ENCODE measurements at regions not wholly inside any gene's neighbourhood (a gene's known extent, or its start where the extent isn't known, plus 50 kb on each side); places are given as distances from the start of the nearest gene placed in this dataset.

GRCh38 chr2:128446049-128446873 is 127.6 kb upstream of the HS6ST1 start:
- Histone ChIP-seq H2AFZ (ENCODE audit: low read length) (no peak overlapping the region), H3K36me3 (ENCODE audit: low read depth, low read length) (no peaks in the 10 kb centered on the region), H4K20me1 (ENCODE audit: low read length) (no peaks in the 10 kb centered on the region), H3K79me2 (ENCODE audit: low read length) (no peaks in the 10 kb centered on the region), H3K4me2 (ENCODE audit: low read length) (no peak overlapping the region), H3K4me1 (ENCODE audit: insufficient read depth, low read length) (no peaks in the 10 kb centered on the region), H3K9me3 (ENCODE audit: low read length) (no peaks in the 10 kb centered on the region), H3K27me3 (ENCODE audit: low read length) (peaks cover 6% of the 10 kb centered on the region; the same call in 1 of the 2 replicates), H3F3A (ENCODE audit: low read length, unreplicated experiment) (no peaks in the 10 kb centered on the region), H3K9ac (ENCODE audit: low read length) (no peak overlapping the region), H3K4me3 (ENCODE audit: low read length) (no peak overlapping the region), H3K27ac (ENCODE audit: low read length) (no peak overlapping the region), H3K9me2 (replicated peaks; ENCODE audit: low read length) (no peaks in the 10 kb centered on the region)
- CTCF ChIA-PET, result interaction anchor here (0.6 kb wide), 1 partner anchor 166 kb away, joined by 8 read pairs; no protein-coding TSS in a partner anchor
- no TSS peak for BruUV-seq (replicated peaks)
- intact Hi-C loops (cut with micrococcal nuclease), result no loop called here
- no peak for DNase-seq
- TF ChIP-seq EZH2 (IDR thresholded peaks at IDR 0.05; ENCODE audit: low read length, unreplicated experiment), result no peak
- TF ChIP-seq CTCF (conservative IDR thresholded peaks at IDR 0.05; ENCODE audit: low read depth, low read length), result no peak
- no peak for TF ChIP-seq EZH2phosphoT487 (IDR thresholded peaks at IDR 0.05; ENCODE audit: borderline replicate concordance, low read length)
- no peak for ATAC-seq
- POLR2A ChIA-PET (ENCODE audit: unreplicated experiment), result interaction anchor here (0.6 kb wide), 2 partner anchors 32 to 67 kb away, joined by 3 read pairs; no protein-coding TSS in a partner anchor

GRCh38 chr2:128446874-128447537 is 128.3 kb upstream of the HS6ST1 start:
- H3K27ac ChIP-seq (ENCODE audit: low read length), result no peak overlapping the region
- no peaks in the 10 kb centered on the region for H4K20me1 ChIP-seq (ENCODE audit: low read length)
- no peaks in the 10 kb centered on the region for H3F3A ChIP-seq (ENCODE audit: low read length, unreplicated experiment)
- H3K4me1 ChIP-seq (ENCODE audit: insufficient read depth, low read length), result no peaks in the 10 kb centered on the region
- no peaks in the 10 kb centered on the region for H3K79me2 ChIP-seq (ENCODE audit: low read length)
- BruUV-seq (replicated peaks), result no TSS peak
- H3K9me2 ChIP-seq (replicated peaks; ENCODE audit: low read length), result no peaks in the 10 kb centered on the region
- H3K4me3 ChIP-seq (ENCODE audit: low read length), result no peak overlapping the region
- no peak for DNase-seq
- H2AFZ ChIP-seq (ENCODE audit: low read length), result no peak overlapping the region
- TF ChIP-seq EZH2phosphoT487 (IDR thresholded peaks at IDR 0.05; ENCODE audit: borderline replicate concordance, low read length), result no peak
- no peak for TF ChIP-seq EZH2 (IDR thresholded peaks at IDR 0.05; ENCODE audit: low read length, unreplicated experiment)
- no peak for TF ChIP-seq CTCF (conservative IDR thresholded peaks at IDR 0.05; ENCODE audit: low read depth, low read length)
- CTCF ChIA-PET, result no interaction called here
- H3K9me3 ChIP-seq (ENCODE audit: low read length), result no peaks in the 10 kb centered on the region
- H3K36me3 ChIP-seq (ENCODE audit: low read depth, low read length), result no peaks in the 10 kb centered on the region
- no peak for ATAC-seq
- H3K4me2 ChIP-seq (ENCODE audit: low read length), result no peak overlapping the region
- peaks cover 6% of the 10 kb centered on the region; the same call in 1 of the 2 replicates for H3K27me3 ChIP-seq (ENCODE audit: low read length)
- H3K9ac ChIP-seq (ENCODE audit: low read length), result no peak overlapping the region
- POLR2A ChIA-PET (ENCODE audit: unreplicated experiment), result no interaction called here
- intact Hi-C loops (cut with micrococcal nuclease), result no loop called here
